HG02571 (cell line): ENCODE measurements at regions not wholly inside any gene's neighbourhood (a gene's known extent, or its start where the extent isn't known, plus 50 kb on each side); places are given as distances from the start of the nearest gene placed in this dataset.
A peak's percentile ranks its signal among the peaks of the same experiment; 100 is the strongest.

Source experiments
- ATAC-seq: cut with Tn5 transposase; IDR thresholded peaks from one replicate; pipeline ENCODE4 v1.9.1; 2021; ENCODE audit warnings: mild to moderate bottlenecking, moderate library complexity; ENCODE audit not compliant: unreplicated experiment

- no peak for ATAC-seq
Observed at GRCh38 chr13:30128095-30128494, 179.3 kb downstream of the KATNAL1 start.

DNA sequence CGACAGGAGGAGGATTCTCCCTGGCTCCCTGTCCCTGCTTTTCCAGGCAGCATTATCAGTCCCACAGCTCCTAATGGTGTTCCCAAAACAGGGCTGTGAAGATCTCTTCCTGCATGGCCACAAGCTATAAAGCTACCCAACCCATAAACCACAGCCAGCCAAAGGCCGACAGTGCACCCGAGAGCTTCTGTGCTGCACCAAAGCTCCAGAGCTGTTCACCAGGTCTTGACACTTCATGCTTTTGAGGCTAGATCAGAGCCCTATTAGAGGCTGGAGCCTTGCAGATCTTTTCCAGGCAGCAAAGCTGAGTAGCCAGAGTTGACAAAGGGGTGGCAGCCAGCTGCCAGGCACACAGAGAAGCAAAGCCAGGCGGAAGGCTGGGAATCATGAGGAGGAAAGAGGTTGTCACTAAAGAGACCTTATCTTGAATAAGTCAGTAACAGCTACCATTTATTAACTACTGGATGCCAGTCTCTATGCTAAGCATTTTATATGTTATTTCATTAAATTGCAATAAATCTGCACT, 180.4 kb downstream of the KATNAL1 start:
- no peak for ATAC-seq

GRCh38 chr13:30125422-30126073, 181.8 kb downstream of the KATNAL1 start:
- ATAC-seq, result no peak

DNA sequence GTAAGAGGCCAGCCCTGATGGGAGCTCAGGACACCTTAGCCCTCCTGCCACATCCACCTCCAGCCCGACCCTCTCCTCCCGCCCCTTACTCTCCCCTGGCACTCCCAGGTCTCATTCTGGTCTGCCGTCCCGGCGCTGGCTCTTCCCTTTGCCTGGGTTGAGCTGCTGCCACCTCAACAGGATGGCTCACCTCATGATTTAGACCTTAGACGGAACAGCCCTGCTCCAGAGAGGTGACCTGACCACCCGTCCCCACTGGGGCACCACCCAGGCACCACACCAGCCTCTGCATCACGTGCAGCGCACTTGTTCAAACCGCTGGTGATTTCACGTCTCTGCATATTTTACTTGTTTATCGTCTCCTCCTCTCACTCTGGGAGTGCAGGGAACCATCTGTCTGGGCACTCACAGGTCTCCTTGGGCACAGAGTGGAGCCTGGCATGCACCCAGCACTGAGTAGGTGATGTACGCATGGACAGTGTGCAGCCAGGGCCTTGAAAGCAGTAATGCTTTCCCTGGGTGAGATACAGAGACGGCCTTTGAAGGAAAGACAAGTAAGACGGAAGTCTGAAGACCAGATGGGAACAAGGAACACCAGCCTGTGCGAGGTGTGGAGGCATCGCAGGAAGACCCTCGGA, 183.1 kb downstream of the KATNAL1 start:
- no peak for ATAC-seq

GRCh38 chr13:30123575-30123974, 183.8 kb downstream of the KATNAL1 start:
- ATAC-seq, result no peak

GRCh38 chr13:30121666-30122065, 185.7 kb downstream of the KATNAL1 start:
- ATAC-seq, result no peak

- ATAC-seq, result no peak
Observed at GRCh38 chr13:30121244-30121643, 186.1 kb downstream of the KATNAL1 start.

GRCh38 chr13:30120133-30120822, 187.1 kb downstream of the KATNAL1 start:
- ATAC-seq, result no peak

GRCh38 chr13:30119476-30119875, 187.9 kb downstream of the KATNAL1 start:
- ATAC-seq, result no peak

DNA sequence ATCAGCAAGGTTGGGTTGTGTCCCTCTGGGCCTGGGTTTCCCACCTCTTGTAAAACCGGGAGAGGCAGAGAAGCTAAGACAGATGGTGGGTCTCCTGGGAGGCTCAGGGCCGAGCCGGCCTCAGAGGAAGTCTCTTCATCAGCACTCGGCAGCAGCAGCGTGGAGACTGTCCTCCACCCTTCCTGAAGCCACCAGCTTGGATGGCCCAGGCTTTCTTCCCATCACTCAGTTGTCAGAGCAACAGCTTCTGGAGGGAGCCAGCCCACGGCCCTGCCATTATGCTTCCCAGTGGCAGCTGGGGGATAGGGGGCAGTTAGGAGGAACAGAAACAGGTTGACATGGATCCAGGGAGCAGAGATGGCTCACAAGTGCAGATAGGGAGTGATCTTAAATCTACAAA, 191.0 kb downstream of the KATNAL1 start:
- ATAC-seq, result no peak

GRCh38 chr13:30115257-30115600, 192.1 kb downstream of the KATNAL1 start:
- no peak for ATAC-seq

DNA sequence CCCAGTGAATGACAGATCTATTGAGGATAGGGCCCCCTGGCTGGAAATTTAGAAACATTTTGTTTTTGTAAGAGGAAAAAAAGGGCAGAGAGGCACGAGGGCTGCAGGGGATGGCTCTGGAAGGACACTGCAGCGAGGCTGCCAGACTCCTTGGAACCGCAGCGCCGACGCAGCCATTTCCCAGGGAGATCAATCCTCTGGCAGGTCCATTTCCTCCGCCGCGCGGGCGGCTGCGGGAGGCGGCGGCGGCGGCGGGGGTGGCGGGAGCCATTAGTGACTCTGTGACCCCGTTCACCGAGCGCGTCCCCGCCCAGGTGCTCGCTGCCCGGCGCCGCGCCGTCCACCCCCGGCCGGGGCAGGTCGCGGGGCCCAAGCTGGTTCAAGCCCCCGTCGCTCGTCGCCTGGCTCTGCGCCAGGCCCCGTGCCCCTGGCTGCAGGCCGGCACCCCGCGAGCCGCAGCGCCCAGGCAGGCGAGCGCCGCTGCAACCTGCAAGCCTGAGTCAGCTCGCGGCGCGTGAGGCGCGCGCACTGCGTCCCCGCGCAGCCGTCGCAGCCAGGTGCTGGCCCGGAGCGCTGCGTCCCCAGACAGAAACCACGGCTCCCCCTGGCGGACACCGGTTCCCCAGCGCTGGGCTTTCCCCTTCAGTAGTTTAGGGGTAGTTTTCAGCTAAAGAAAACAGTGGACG, 192.6 kb downstream of the KATNAL1 start:
- ATAC-seq, result peak; percentile 79

DNA sequence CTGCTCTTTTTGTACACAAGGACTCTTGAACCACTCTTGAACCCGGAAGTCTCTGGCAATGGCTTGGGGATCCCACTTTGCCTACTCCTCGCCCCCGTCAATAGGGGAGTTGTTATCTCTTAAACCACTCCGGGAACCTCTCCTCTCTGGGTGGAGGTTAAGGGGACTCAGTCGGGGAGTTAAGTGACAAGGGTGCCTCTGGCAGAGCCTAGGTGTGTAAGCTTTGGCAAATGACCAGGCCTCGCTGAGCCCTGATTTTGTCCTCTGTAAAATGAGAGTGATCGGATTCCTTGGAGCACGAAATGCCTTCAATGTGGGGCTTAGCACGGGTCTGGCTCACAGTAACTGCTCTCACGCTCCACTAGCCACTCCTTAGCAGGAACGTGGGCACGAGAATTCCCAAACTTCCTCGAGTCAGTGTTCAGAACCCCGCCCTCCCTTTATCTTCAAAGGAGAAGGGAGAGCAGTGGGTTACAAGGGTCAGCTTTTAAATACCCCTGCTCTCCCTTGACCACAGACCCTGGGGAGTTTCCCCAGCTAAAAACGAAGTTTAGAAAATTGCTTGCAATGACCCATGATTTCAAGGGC, 193.3 kb downstream of the KATNAL1 start:
- ATAC-seq, result no peak

DNA sequence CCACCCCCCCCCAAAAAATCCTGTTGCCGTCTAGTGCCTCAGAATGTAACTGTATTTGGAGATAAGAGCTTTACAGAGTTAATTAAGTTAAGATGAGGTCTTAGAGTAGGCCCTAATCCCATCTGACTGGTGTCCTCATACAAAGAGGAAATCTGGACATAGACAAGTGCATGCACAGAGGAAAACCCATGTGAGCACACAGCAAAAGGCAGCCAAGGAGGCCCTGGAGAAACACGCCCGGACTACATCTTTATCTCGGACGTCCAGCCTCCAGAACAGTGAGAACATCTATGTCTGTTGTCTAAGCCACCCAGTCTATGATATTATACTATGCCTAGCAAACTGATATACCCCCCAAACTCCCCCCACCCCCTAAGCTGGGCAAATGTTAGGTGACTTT, 193.8 kb downstream of the KATNAL1 start:
- ATAC-seq, result no peak

GRCh38 chr13:30112602-30113435, 194.5 kb downstream of the KATNAL1 start:
- ATAC-seq, result peak; percentile 48

DNA sequence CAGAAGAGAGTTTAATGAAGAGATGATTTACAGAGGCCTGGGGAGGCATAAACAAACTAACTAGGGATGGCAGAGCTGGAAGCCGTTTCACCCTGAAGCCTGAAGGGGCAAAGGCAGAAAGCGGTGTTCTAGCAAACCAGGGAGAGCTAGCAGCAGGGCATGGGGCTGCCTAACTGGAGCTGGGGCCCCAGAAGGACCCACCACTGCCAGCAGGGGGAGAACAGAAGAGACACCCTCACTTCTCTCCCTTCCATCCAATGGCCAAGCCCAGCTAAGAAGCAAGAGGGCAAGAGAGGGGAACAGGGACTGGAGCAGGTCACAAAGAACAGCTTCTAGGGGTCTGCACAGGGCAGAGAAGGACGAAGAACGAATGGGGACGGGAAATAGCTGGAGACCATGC, 195.5 kb downstream of the KATNAL1 start:
- ATAC-seq, result no peak

DNA sequence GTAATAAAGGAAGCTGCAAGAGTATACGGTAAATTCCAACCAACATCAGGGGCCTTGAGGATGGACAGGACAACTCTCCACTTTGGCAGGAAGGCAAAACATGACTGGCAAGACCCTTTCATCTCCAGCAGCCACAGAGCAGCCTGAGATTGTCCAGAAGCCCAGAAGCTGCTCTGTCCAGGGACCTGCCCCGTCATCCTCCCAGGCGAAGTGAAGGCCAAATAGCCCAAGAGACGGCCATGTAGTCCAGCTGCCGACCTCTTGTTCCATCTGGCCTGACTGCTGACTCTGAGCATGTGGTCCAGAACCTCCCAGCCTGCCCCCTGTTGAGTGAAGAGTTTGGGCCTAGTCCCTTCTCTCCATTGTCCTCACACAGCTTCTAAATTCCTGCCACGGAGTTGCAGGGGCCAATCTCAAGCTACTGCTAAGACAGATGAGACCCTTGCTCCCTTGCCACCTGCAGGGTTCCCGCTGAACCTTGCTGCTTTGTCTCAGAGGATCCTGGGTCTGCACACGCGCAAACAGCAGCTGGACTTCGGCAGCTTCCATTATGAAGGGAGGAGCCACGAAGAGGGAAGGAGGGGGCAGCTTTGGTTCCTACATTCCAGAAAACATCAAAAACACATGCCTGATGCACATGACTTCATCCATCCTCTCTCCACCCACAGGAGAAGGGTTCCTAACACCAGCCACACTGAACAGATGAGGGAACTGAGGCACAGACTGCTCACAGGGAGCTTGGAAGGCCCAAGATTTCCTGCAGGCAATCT, 196.9 kb downstream of the KATNAL1 start:
- no peak for ATAC-seq

DNA sequence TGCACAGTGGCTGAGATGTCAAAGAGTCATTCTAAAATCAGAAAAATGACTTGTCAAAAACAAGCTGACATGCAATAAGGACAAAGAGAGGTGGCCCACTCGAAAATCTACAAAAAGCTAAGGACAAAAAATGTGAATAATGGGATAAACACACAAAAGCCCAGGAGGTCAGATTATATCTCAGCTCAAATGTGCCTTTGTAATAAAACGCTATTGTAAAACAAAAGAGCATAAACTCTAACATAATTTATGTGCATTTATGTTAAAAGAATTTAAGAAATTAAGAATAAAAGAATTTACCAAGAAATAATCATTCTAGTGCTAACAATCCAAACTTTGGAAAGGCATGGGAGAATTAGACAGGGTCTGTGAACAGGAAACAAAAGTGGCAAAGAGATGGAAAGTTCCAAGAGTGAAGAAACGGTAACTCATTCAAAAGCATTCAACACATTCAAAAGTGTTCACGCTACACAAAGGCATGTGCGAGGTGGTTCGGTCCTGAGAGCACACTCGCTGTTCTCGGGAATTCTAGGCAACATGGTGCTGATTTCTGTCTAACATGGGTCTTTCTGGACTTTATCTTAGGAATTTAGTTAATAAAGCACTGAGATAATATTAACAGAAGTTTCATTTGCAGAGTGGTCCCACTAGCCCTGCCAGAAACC, 197.7 kb downstream of the KATNAL1 start:
- no peak for ATAC-seq

GRCh38 chr13:30108913-30109237, 198.5 kb downstream of the KATNAL1 start:
- no peak for ATAC-seq
